C4-2B (cell line): ENCODE measurements at regions not wholly inside any gene's neighbourhood (a gene's known extent, or its start where the extent isn't known, plus 50 kb on each side); places are given as distances from the start of the nearest gene placed in this dataset.

Source experiments
- ZFX ChIP-seq: fragments of 450-650 bp; IDR thresholded peaks from 2 replicates; pipeline ENCODE4 v1.6.1; 2017
- TF ChIP-seq, protein P1 (sequence below): fragments of 450-650 bp; conservative IDR thresholded peaks from 2 replicates; pipeline ENCODE4 v1.5.1; 2017; ENCODE audit warnings: mild to moderate bottlenecking

DNA sequence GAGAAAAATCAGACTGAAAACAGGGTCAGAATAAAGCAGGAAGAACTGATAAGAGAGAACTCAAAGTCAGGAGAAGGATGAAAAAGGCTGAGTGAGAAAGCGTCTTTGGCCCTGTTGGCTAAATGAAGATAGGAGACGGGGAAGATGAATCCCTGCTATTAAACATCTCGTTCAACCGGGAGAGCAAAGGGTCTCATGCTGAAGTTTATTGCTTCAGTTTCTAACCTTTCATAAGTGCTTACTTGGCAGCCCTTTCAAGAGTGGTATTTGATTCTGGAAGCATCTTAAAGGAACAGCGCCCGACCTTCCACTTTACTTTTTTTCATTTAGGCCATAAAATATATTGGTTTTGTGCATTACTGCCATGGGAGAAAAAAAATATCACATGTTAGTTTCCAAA lies 288.3 kb upstream of the RBFOX1 start:
- TF ChIP-seq, protein P1, sequence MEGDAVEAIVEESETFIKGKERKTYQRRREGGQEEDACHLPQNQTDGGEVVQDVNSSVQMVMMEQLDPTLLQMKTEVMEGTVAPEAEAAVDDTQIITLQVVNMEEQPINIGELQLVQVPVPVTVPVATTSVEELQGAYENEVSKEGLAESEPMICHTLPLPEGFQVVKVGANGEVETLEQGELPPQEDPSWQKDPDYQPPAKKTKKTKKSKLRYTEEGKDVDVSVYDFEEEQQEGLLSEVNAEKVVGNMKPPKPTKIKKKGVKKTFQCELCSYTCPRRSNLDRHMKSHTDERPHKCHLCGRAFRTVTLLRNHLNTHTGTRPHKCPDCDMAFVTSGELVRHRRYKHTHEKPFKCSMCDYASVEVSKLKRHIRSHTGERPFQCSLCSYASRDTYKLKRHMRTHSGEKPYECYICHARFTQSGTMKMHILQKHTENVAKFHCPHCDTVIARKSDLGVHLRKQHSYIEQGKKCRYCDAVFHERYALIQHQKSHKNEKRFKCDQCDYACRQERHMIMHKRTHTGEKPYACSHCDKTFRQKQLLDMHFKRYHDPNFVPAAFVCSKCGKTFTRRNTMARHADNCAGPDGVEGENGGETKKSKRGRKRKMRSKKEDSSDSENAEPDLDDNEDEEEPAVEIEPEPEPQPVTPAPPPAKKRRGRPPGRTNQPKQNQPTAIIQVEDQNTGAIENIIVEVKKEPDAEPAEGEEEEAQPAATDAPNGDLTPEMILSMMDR: no peak
- no peak for TF ChIP-seq ZFX
